CD4-positive, CD25-positive, alpha-beta regulatory T cell (primary cell): ENCODE measurements at regions not wholly inside any gene's neighbourhood (a gene's known extent, or its start where the extent isn't known, plus 50 kb on each side); places are given as distances from the start of the nearest gene placed in this dataset.

ENCODE experiments used
- ATAC-seq, 2 donors: fragments of 150-1000 bp; cut with Tn5 transposase; one replicate each; pipeline ENCODE4 v1.10.0; 2021; ENCODE audit warnings: low read depth in 2 of 2, moderate number of reproducible peaks in 2 of 2, moderate library complexity in 1 of 2
- DNase-seq, 3 donors: peaks; one replicate each; pipeline versions ENCODE4 v3.0.0 to v3.0.0-alpha.2; 2012 to 2022; ENCODE audit warnings: mixed read lengths in 1 of 3
- H3K27ac ChIP-seq: one replicate; pipeline ENCODE4 v1.7.0; 2013; ENCODE audit warnings: mild to moderate bottlenecking, low read length; ENCODE audit not compliant: insufficient read depth, poor library complexity, severe bottlenecking
- H3K27me3 ChIP-seq: one replicate; pipeline ENCODE4 v1.7.0; 2013; ENCODE audit warnings: low read length; ENCODE audit not compliant: control insufficient read depth, insufficient read depth
- H3K36me3 ChIP-seq: one replicate; pipeline ENCODE4 v1.7.0; 2013; ENCODE audit warnings: mild to moderate bottlenecking, low read length, moderate library complexity; ENCODE audit not compliant: control insufficient read depth, insufficient read depth
- H3K4me1 ChIP-seq: 2 replicates; pipeline ENCODE4 v1.7.0; 2013; ENCODE audit warnings: mild to moderate bottlenecking, low read length; ENCODE audit not compliant: insufficient read depth, control insufficient read depth, poor library complexity, severe bottlenecking
- H3K4me3 ChIP-seq: one replicate; pipeline ENCODE4 v1.7.0; 2013; ENCODE audit warnings: low read depth, mild to moderate bottlenecking, low read length, moderate library complexity
- H3K9me3 ChIP-seq, 2 experiments: 1 replicate in 1 of 2; 2 replicates in 1 of 2; pipeline ENCODE4 v1.7.0; 2013; ENCODE audit warnings: low read length in 2 of 2, mild to moderate bottlenecking in 1 of 2, moderate library complexity in 1 of 2; ENCODE audit not compliant: control insufficient read depth in 2 of 2
- H3K27ac Mint-ChIP-seq, 3 donors: one replicate each; pipeline ENCODE4 v1.8.0; 2020 to 2022; ENCODE audit warnings: mild to moderate bottlenecking in 3 of 3, mixed read lengths in 3 of 3, moderate library complexity in 2 of 3
- H3K27me3 Mint-ChIP-seq: one replicate; pipeline ENCODE4 v1.8.0; 2022; ENCODE audit warnings: mild to moderate bottlenecking, mixed read lengths
- H3K36me3 Mint-ChIP-seq: one replicate; pipeline ENCODE4 v1.8.0; 2020; ENCODE audit warnings: mixed read lengths
- H3K4me1 Mint-ChIP-seq, 4 donors: one replicate each; pipeline ENCODE4 v1.8.0; 2020 to 2022; ENCODE audit warnings: mixed read lengths in 4 of 4, mild to moderate bottlenecking in 1 of 4
- H3K4me3 Mint-ChIP-seq, 4 donors: one replicate each; pipeline ENCODE4 v1.8.0; 2020 to 2022; ENCODE audit warnings: mild to moderate bottlenecking in 4 of 4, mixed read lengths in 4 of 4, moderate library complexity in 3 of 4
- H3K9me3 Mint-ChIP-seq, 7 donors: one replicate each; pipeline ENCODE4 v1.8.0; 2020 to 2022; ENCODE audit warnings: mixed read lengths in 7 of 7, mild to moderate bottlenecking in 3 of 7, moderate library complexity in 2 of 7

DNA sequence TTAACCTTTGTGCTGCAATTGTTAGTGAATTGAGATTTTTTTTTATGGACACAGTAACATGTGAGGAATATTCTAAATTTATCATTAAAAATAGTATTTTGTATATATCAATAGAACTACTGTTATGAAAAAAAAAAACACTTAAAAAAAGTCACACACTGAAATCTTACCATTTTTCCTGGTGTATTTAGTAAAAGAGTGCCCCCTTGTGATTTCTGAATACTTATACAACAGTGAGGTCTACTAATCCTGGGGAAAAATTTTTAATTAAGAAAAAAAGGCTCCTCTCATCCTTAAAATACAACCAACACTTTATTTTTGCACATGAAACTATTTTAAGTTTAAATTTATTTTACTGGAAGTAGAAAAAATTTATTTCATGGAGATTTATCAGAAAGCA, 56.4 kb upstream of the SPOCK3 start:
- no peak overlapping the region for H3K4me3 Mint-ChIP-seq
- Histone ChIP-seq H3K4me3 (no peak overlapping the region), H3K27me3 (no peaks in the 10 kb centered on the region), H3K36me3 (no peaks in the 10 kb centered on the region), H3K27ac (no peak overlapping the region), H3K4me1 (no peaks in the 10 kb centered on the region), H3K9me3 (no peaks in the 10 kb centered on the region)
- peaks cover 4 to 23% (median 13%) of the 10 kb centered on the region in 7 donors for H3K9me3 Mint-ChIP-seq
- ATAC-seq (no peak), DNase-seq (no peak)
- H3K4me1 Mint-ChIP-seq, result no peaks in the 10 kb centered on the region
- no peak overlapping the region for H3K27ac Mint-ChIP-seq
- no peaks in the 10 kb centered on the region for H3K27me3 Mint-ChIP-seq
- H3K36me3 Mint-ChIP-seq, result no peaks in the 10 kb centered on the region

DNA sequence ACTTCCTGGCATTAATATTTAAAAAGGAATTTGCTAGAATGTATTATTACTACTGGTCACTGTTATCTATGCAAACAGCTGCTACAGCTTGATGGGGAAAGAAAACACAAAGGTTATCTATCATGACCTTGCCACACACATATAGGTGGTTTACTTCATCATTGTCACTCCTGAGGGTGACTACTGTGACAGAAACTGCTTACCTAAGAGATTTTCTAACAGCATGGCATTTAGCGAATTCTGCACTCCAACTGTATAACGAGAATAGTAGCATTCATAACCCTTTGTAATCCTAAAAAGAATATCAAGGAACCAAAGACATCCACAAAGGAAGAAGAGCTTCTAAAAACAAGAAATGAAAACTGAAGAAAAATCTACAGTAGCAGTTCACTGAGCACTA, 74.6 kb upstream of the SPOCK3 start:
- H3K36me3 Mint-ChIP-seq, result no peaks in the 10 kb centered on the region
- H3K4me1 ChIP-seq, result no peaks in the 10 kb centered on the region
- H3K27me3 ChIP-seq, result no peaks in the 10 kb centered on the region

DNA sequence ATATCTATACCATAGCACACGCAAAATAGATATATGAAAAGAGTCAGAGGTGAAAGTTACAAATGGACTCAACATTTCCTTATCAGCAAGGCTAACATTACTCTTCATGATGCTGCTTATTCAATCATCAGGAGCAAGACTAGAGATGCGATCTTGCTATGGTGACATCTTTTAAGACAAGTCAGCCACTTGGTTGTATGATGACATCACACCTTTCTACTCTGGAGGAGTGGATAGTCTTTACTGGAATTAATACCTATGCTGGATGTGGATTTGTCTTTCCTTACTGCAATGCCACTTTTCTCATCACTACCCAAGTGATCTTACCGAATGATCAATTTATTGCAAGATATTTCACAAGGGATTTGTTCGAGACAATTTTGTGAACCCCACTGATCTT, 87.0 kb upstream of the SPOCK3 start:
- Mint-ChIP-seq H3K4me3 (no peak overlapping the region), H3K36me3 (no peaks in the 10 kb centered on the region), H3K4me1 (no peaks in the 10 kb centered on the region), H3K27ac (no peak overlapping the region), H3K27me3 (no peaks in the 10 kb centered on the region), H3K9me3 (peaks cover 0 to 8% (median 1%) of the 10 kb centered on the region in 7 donors)
- ATAC-seq (no peak), DNase-seq (no peak)
- H3K27me3 ChIP-seq, result no peaks in the 10 kb centered on the region
- H3K27ac ChIP-seq, result no peak overlapping the region
- H3K36me3 ChIP-seq, result no peaks in the 10 kb centered on the region
- no peaks in the 10 kb centered on the region for H3K4me1 ChIP-seq
- no peak overlapping the region for H3K4me3 ChIP-seq
- peaks cover 0 to 9% of the 10 kb centered on the region in 2 experiments for H3K9me3 ChIP-seq

More for the DNA sequence above, 74.6 kb upstream of the SPOCK3 start:
- Mint-ChIP-seq H3K4me3 (no peak overlapping the region), H3K27ac (no peak overlapping the region), H3K27me3 (no peaks in the 10 kb centered on the region), H3K4me1 (no peaks in the 10 kb centered on the region), H3K9me3 (peaks cover 2 to 15% (median 7%) of the 10 kb centered on the region in 7 donors)
- H3K4me3 ChIP-seq, result no peak overlapping the region
- H3K9me3 ChIP-seq, result peaks cover 0 to 3% of the 10 kb centered on the region in 2 experiments
- no peaks in the 10 kb centered on the region for H3K36me3 ChIP-seq
- DNase-seq (no peak), ATAC-seq (no peak)
- H3K27ac ChIP-seq, result no peak overlapping the region

DNA sequence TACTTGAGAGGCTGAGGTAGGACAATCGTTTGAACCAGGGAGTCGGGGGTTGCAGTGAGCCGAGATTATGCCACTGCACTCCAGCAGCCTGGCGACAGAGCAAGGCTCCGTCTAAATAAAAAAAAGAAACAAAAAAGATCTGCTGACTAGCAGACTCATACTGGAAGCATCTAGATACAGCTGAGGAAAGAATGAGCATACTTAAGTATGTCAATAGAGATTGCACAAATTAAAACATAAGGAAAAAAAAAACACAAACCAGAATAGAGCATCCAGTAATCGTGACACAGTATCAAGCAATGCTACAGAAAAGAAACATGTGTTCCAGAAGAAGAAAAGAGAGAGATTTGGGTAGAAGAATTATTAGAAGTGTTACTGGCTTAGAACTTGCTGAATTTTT, 105.5 kb upstream of the SPOCK3 start:
- Histone ChIP-seq H3K9me3 (peaks cover 0 to 3% of the 10 kb centered on the region in 2 experiments), H3K4me1 (no peaks in the 10 kb centered on the region), H3K27ac (no peak overlapping the region), H3K36me3 (no peaks in the 10 kb centered on the region), H3K27me3 (no peaks in the 10 kb centered on the region), H3K4me3 (no peak overlapping the region)
- Mint-ChIP-seq H3K36me3 (no peaks in the 10 kb centered on the region), H3K4me1 (no peaks in the 10 kb centered on the region), H3K4me3 (no peak overlapping the region), H3K9me3 (peaks cover 11 to 20% (median 16%) of the 10 kb centered on the region in 7 donors), H3K27ac (no peak overlapping the region), H3K27me3 (no peaks in the 10 kb centered on the region)
- ATAC-seq, result no peak
- DNase-seq, result no peak

DNA sequence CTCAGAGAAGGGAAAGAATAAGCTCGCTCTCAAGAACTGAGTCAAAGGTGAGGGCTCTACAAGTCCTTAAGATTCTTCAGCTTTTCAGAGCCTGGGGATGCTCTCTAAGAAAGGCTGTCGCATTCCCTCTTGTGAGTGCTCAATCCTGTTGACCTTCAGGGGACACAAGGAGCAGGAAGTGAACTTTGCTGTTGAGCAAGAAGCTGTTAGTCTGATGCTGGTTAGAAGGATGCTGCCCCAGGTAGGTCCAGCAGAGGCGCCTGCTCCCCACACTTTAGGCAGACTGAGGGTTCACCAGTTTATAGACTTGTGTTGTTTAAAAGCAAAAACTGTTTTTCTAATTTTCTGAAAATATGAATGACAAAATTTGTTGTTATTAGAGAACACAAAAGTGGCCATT, 125.4 kb upstream of the SPOCK3 start:
- Histone ChIP-seq H3K36me3 (no peaks in the 10 kb centered on the region), H3K9me3 (no peaks in the 10 kb centered on the region), H3K4me3 (no peak overlapping the region), H3K27ac (no peak overlapping the region), H3K27me3 (no peaks in the 10 kb centered on the region), H3K4me1 (no peaks in the 10 kb centered on the region)
- Mint-ChIP-seq H3K9me3 (peaks cover 0 to 5% (median 2%) of the 10 kb centered on the region in 7 donors), H3K27ac (no peak overlapping the region), H3K36me3 (no peaks in the 10 kb centered on the region), H3K27me3 (no peaks in the 10 kb centered on the region), H3K4me1 (no peaks in the 10 kb centered on the region), H3K4me3 (no peak overlapping the region)
- no peak for DNase-seq
- no peak for ATAC-seq

DNA sequence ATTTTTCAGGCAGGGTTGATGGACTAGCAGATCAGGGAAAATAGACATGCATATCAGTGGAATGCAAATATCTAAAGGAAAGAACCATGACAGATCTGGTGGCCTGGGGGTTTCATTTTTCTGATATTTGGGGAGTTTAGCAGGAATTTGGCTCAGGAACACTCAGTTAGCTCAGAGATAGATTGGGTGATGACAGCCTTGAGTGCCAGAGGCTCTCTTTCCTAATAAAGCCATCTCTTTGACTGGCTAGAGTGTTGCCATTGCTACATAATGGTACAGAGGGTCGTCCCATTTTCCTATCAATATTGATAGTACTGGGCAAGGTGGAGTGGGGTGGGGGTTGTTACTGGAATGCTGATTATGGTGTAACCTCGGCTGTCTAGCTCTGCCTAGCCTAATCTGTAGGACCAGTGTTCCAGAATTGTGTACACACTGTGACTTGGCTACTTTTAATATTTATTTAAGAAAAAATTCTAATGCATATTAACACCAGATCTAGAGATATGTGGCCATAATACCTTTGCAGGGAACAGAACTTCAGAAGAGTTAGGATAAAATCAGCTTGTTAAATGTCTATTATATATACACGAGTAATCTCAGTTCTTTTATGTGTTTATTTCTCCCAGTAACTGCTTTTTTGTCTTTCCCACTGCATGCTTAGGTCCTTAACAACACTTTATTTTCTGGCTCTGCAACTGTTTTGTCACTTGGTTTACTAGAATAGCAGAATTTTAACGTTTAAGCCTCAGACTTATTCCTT, 145.0 kb upstream of the SPOCK3 start:
- H3K36me3 ChIP-seq, result no peaks in the 10 kb centered on the region
- Mint-ChIP-seq H3K27me3 (no peaks in the 10 kb centered on the region), H3K4me3 (no peak overlapping the region), H3K9me3 (peaks cover 0 to 11% (median 2%) of the 10 kb centered on the region in 7 donors), H3K4me1 (peaks cover 0 to 3% (median 0%) of the 10 kb centered on the region in 4 donors), H3K36me3 (no peaks in the 10 kb centered on the region), H3K27ac (no peak overlapping the region)
- no peak overlapping the region for H3K27ac ChIP-seq
- no peaks in the 10 kb centered on the region for H3K27me3 ChIP-seq
- DNase-seq, result no peak
- no peaks in the 10 kb centered on the region for H3K9me3 ChIP-seq
- H3K4me1 ChIP-seq, result no peaks in the 10 kb centered on the region
- H3K4me3 ChIP-seq, result no peak overlapping the region
- ATAC-seq, result peak in 1 of 2 donors; percentile 20

DNA sequence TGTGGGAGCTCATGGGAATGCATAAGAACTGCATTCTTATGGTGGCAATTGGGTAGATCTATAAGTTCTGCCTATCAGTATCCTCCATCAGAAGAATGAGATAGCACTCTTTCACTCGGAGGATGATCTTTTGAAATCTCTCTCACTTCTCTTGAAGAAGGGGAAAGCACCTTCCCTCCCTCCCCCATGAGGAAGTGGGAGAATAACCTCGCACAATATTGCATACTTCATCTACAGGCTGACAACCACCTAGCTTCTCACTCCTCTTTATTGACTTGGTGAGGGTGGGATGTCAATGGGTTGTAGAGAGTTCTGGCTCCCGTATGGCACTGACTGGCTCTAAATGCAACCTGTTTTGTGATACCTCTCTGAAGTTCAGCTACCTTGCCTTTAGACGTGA, 146.7 kb upstream of the SPOCK3 start:
- Mint-ChIP-seq H3K27ac (no peak overlapping the region), H3K4me1 (peaks cover 0 to 3% (median 0%) of the 10 kb centered on the region in 4 donors), H3K27me3 (no peaks in the 10 kb centered on the region), H3K4me3 (no peak overlapping the region), H3K36me3 (no peaks in the 10 kb centered on the region), H3K9me3 (peaks cover 0 to 15% (median 3%) of the 10 kb centered on the region in 7 donors)
- Histone ChIP-seq H3K27me3 (no peaks in the 10 kb centered on the region), H3K9me3 (no peaks in the 10 kb centered on the region), H3K4me3 (no peak overlapping the region), H3K36me3 (no peaks in the 10 kb centered on the region), H3K4me1 (no peaks in the 10 kb centered on the region), H3K27ac (no peak overlapping the region)
- DNase-seq, result no peak
- no peak for ATAC-seq

DNA sequence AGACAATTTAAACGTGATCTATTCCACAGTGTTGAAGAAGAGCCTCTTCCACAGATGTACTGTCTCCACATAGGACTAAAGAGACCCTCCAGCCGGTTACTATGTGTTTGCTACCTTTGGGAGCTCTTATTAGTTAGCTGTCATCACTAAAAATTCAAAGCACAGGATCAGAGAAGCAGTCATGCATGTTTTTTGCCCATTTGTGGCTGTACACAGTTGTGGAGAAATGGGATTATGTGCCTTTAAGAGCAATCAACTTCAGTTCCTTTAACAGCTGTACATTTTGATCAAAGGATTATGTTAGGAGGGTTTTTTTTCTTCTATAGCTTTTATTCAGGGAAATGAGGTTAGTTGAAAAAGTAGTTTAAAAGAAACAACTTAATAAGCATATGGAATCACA, 149.0 kb upstream of the SPOCK3 start:
- Mint-ChIP-seq H3K27ac (no peak overlapping the region), H3K36me3 (no peaks in the 10 kb centered on the region), H3K27me3 (no peaks in the 10 kb centered on the region), H3K9me3 (peaks cover 0 to 15% (median 3%) of the 10 kb centered on the region in 7 donors), H3K4me1 (peaks cover 0 to 3% (median 0%) of the 10 kb centered on the region in 4 donors), H3K4me3 (no peak overlapping the region)
- Histone ChIP-seq H3K9me3 (no peaks in the 10 kb centered on the region), H3K36me3 (no peaks in the 10 kb centered on the region), H3K4me1 (no peaks in the 10 kb centered on the region), H3K27me3 (no peaks in the 10 kb centered on the region), H3K27ac (no peak overlapping the region), H3K4me3 (no peak overlapping the region)
- ATAC-seq (no peak), DNase-seq (no peak)
